ENCODE measurements at regions not wholly inside any gene's neighbourhood (a gene's known extent, or its start where the extent isn't known, plus 50 kb on each side); places are given as distances from the start of the nearest gene placed in this dataset.

DNA sequence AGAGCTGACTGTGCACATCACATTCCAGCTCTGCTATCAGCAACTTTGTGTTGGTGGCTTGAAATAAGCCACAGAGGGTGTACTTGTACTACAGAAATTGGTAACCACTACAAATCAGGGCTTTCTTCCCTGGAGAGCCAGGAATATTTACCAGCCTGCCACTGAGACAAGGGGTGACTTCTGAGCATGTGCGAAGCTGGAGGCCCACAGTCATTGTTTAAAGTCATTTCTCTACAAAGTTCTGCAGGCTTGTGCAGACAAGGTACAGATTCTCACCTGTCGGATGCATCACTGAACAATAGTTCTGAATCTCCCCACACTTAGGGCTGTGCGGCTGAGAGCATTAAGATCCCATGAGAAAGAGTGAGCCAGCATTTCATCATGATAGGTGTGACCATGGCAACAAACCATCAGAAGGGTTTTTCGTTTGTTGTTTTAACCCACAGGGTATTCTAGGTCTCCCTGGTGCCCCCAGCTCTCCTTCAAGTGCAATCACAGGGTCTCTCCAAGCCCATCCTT, 292.8 kb downstream of the CDC5L start:
- TF ChIP-seq, protein P1, sequence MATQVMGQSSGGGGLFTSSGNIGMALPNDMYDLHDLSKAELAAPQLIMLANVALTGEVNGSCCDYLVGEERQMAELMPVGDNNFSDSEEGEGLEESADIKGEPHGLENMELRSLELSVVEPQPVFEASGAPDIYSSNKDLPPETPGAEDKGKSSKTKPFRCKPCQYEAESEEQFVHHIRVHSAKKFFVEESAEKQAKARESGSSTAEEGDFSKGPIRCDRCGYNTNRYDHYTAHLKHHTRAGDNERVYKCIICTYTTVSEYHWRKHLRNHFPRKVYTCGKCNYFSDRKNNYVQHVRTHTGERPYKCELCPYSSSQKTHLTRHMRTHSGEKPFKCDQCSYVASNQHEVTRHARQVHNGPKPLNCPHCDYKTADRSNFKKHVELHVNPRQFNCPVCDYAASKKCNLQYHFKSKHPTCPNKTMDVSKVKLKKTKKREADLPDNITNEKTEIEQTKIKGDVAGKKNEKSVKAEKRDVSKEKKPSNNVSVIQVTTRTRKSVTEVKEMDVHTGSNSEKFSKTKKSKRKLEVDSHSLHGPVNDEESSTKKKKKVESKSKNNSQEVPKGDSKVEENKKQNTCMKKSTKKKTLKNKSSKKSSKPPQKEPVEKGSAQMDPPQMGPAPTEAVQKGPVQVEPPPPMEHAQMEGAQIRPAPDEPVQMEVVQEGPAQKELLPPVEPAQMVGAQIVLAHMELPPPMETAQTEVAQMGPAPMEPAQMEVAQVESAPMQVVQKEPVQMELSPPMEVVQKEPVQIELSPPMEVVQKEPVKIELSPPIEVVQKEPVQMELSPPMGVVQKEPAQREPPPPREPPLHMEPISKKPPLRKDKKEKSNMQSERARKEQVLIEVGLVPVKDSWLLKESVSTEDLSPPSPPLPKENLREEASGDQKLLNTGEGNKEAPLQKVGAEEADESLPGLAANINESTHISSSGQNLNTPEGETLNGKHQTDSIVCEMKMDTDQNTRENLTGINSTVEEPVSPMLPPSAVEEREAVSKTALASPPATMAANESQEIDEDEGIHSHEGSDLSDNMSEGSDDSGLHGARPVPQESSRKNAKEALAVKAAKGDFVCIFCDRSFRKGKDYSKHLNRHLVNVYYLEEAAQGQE (IDR thresholded peaks at IDR 0.05; ENCODE audit: insufficient read depth in 1 of 2, low read depth in 2 of 2, low read length in 1 of 2) = no peak
- TF ChIP-seq, protein P2, sequence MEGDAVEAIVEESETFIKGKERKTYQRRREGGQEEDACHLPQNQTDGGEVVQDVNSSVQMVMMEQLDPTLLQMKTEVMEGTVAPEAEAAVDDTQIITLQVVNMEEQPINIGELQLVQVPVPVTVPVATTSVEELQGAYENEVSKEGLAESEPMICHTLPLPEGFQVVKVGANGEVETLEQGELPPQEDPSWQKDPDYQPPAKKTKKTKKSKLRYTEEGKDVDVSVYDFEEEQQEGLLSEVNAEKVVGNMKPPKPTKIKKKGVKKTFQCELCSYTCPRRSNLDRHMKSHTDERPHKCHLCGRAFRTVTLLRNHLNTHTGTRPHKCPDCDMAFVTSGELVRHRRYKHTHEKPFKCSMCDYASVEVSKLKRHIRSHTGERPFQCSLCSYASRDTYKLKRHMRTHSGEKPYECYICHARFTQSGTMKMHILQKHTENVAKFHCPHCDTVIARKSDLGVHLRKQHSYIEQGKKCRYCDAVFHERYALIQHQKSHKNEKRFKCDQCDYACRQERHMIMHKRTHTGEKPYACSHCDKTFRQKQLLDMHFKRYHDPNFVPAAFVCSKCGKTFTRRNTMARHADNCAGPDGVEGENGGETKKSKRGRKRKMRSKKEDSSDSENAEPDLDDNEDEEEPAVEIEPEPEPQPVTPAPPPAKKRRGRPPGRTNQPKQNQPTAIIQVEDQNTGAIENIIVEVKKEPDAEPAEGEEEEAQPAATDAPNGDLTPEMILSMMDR (IDR thresholded peaks at IDR 0.05) = no peak
- TF ChIP-seq POLR2AphosphoS5 (IDR thresholded peaks at IDR 0.05; ENCODE audit: low read depth, low read length) = no peak
